GM23248 (cell line): ENCODE measurements at regions not wholly inside any gene's neighbourhood (a gene's known extent, or its start where the extent isn't known, plus 50 kb on each side); places are given as distances from the start of the nearest gene placed in this dataset.

Experiments
- EZH2 ChIP-seq: fragments of 200-600 bp; sonication (generic); IDR thresholded peaks from 2 replicates; pipeline ENCODE4 v1.6.1; 2018; ENCODE audit warnings: antibody characterized with exemption, mild to moderate bottlenecking; ENCODE audit not compliant: insufficient read depth, poor library complexity, severe bottlenecking
- EZH2phosphoT487 ChIP-seq: fragments of 200-600 bp; sonication (generic); IDR thresholded peaks from 2 replicates; pipeline ENCODE4 v1.6.1; 2018; ENCODE audit warnings: antibody characterized with exemption, moderate library complexity, mild to moderate bottlenecking, low read depth; ENCODE audit not compliant: insufficient read depth

- no peak for TF ChIP-seq EZH2phosphoT487
- no peak for TF ChIP-seq EZH2
Measured at GRCh38 chr11:34770111-34770510, 146.1 kb downstream of the APIP start.
